ENCODE measurements at regions not wholly inside any gene's neighbourhood (a gene's known extent, or its start where the extent isn't known, plus 50 kb on each side); places are given as distances from the start of the nearest gene placed in this dataset.
"Not testable (repeated sequence)": the region's sequence is repeated elsewhere in the genome, so short reads cannot be mapped to it uniquely, and the experiment has no call there.

DNA sequence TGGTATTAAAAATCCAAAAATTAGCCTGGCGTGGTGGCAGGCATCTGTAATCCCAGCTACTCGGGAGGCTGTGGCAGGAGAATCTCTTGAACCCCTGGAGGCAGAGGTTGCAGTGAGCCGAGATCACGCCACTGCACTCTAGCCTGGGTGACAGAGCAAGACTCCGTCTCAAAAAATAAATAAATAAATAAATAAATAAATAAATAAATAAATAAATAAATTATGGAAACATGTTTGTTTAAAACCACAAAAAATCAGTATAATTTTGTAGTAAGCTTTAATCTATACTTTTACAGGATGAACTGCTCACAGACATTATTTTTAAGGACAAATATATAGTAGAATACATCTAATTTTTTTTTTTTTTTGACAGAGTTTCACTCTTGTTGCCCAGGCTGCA lies 521.3 kb upstream of the ATXN7L3B start:
- DNase-seq = not testable (repeated sequence)

DNA sequence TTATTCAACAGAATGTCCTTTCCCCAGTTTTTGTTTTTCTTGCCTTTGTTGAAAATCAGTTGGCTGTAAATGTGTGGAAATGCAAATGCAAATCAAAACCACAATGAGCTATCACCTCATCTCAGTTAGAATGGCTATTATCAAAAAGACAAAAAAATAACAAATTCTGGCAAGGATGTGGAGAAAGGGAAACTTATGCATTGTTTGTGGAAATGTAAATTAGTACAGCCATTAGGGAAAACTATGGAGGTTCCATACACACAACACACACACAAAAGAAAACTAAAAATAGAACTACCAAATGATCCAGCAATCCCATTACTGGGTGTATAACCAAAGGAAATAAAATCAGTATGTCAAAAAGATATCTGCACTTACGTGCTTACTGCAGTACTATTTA lies 518.8 kb upstream of the ATXN7L3B start:
- DNase-seq = no peak

- DNase-seq = peak; percentile 31
These were observed 515.7 kb upstream of the ATXN7L3B start for GRCh38 chr12:74021937-74022336.

DNA sequence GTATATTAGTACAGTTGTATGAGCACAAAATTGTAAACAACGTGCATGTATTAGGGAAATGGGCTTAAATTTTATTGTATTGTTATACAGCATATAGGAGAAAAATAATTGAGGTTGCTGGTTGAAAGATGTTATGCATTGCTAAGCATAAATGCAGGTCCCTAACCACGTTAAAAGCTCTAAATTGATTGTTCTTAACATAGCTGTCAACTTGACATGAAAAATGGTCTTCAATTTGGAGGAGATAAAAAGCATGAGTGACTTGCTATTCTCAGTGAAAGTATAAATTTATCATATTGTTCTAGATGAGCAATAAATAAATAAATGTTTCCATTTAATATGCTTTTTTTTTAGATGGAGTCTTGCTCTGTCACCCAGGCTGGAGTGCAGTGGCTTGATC lies 506.6 kb upstream of the ATXN7L3B start:
- DNase-seq = no peak

- no peak for DNase-seq
These were observed 504.1 kb upstream of the ATXN7L3B start for GRCh38 chr12:74033531-74033930.

DNA sequence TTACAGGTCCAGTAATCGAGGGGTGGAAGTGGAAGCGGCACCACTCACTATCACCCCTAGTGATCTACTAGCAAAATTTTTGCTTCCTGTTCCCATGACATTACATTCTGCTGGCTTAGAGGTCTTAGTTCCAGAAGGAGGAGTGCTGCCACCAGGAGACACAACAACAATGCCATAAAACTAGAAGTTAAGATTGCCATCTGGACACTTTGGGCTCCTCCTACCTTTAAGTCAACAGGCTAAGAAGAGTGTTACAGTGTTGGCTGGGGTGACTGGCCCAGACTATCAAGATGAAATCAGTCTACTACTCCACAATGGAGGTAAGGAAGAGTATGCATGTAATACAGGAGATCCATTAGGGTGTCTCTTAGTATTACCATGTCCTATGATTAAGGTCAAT lies 498.5 kb upstream of the ATXN7L3B start:
- DNase-seq = not testable (repeated sequence)

DNA sequence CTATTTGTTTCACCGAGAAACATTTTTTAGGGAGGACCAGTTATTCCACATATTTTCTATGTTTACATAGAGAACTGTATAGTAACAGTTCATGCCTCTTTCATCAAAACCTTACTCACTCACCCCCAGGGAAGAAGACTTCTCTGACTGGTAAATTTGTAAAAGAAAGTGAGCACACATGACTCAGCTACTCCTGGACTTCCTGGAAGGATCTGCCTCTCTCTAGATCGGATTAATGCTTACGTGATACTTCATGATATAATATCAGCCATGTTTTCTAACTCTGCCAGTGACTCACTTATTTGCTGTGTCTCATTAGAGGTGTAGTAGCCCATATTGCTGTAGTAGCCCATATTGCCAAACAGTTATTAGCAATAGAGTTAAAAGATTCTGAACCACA lies 494.3 kb upstream of the ATXN7L3B start:
- DNase-seq = no peak

DNA sequence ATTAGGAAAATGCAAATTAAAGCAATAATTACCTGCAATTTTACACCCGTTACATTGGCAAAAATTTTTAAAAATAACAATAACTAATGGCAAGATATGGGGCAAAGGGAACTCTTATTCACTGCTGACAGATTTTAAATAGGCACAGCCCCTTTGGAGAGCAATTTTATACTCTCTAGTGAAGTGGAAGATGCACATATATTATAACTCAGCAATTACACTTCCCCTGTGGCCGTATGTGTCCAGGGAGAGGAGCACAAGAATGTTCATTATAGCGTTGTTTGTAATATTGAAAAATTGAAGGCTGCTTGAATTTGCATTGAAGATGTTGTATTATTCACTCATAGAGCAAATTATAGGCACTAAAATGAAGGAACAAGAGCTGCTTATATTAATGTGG lies 488.3 kb upstream of the ATXN7L3B start:
- no peak for DNase-seq

DNA sequence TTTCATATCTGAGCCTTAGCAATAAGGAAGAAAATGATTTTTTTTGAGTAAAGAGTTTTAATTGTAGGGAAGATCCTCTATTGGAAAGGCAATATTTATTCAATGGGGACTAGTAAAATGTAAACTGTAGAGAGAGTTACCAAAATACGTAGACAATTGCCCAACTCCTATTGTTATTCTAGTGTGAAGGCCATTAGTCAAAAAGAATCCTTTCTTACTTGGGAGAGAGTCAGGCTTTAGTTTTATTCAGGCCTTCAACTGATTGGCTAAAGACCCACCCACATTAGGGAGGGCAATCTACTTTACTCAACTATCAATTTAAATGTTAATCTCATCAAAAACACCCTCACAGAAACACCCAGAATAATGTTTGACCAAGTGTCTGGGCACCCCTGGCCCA lies 485.8 kb upstream of the ATXN7L3B start:
- DNase-seq = no peak

DNA sequence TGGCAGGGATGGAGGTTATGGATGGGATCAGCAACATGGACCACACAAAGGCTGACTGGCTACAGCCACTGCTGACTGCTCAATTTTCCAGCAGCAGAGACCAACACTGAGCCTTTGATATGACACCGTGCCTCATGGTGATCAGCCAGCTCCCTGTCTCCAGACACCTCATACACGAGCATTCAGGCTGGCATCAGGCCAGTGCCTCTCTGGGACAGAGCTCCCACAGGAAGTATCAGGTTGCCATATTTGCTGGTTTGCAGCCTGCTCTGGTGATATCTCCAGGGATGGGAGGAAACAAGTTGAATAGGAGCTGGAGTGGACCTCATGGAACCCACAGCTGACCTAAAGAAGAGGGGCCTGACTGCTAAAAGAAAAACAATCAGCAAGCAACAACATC lies 471.2 kb upstream of the ATXN7L3B start:
- DNase-seq = no peak

DNA sequence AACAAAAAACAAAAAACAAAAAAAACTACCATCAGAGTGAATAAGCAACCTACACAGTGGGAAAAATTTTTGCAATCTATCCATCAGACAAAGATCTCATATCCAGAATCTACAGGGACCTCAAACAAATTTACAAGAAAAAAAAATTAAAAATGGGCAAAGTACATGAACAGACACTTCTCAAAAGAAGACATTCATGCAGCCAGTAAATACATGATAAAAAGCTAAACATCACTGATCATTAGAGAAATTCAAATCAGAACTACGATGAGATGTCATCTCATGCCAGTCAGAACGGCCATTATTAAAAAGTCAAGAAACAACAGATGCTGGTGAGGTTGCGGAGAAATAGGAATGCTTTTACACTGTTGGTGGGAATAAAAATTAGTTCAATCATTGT lies 466.5 kb upstream of the ATXN7L3B start:
- DNase-seq = no peak

DNA sequence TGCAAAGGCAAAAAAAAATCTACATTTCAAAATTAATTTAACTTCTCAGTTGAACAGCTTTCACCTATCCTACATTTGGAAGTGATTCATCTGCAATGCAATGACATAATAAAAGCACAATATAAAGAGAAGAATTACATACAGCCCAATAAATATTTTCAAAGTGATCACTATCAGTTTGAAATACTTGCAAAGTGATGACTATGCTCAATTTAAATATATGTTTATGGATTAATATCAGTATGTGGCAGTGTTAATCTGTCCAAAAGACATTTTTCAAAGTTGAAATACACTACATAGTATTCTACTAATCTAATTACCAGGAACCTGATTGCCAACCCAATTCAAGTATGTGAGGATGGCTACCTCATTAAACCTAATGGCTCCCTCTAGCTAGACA lies 460.7 kb upstream of the ATXN7L3B start:
- no peak for DNase-seq

DNA sequence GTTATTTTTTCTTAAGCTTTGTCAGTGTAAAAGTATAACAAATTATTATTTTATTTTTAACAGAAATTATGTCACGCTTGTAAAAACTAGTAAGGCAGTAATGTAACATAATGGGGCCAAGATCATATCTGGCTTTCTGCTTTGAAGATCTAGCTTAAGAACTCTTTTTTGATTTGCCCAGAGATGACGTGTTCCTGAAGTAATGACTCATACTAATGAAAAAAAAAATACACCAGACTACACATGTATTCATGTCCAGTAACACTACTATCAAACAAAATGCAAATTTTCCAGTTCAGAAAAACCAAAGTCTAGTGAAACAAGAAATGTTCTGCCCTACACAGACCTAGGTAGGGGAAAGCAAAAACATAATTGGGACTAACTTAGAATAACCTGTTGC lies 432.2 kb upstream of the ATXN7L3B start:
- no peak for DNase-seq

DNA sequence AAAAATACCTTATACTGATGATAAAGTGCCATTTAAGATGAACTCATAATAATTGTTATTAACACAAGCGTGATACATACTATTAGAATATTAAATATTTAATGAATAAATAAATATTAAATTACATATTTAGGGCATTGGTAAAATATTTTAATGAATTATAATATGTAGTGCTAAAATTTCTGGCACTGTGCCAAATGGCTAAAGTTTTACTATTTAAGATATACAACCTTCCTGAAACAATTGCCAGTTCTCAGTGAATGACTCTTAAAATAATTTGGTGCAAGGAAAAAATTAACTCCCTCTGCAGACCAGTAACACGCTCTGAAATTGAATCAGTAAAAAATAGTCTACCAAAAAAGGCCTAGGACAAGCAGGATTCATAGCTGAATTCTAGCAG lies 428.9 kb upstream of the ATXN7L3B start:
- DNase-seq = no peak

DNA sequence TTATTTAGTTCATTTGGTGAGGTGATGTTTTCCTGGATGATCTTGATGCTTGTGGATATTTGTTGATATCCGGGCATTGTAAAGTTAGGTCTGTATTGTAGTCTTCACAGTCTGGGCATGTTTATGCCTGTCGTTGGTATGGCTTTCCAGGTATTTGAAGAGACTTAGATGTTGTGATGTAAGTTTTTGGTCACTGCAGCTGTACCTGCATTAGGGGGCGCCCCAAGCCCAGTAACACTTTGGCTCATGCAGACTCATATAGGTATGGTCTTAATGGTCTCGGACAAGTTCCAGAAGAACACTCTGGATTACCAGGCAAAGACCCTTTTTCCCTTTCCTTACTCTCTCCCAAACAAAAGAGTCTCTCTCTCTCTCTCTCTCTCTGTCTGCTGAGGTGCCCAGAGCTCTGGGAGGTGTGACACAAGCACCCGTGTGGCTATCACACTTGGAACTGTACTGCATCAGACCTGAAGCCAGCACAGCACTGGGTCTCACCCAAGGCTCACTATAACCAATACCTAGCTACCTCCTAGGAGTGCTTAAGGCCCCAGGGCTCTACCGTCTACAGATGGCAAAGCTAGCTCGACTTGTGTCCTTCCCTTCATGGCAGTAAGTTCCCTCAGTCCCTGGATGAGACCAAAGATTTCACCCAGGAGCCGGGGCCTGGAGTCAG lies 425.8 kb upstream of the ATXN7L3B start:
- DNase-seq = peak; percentile 4

DNA sequence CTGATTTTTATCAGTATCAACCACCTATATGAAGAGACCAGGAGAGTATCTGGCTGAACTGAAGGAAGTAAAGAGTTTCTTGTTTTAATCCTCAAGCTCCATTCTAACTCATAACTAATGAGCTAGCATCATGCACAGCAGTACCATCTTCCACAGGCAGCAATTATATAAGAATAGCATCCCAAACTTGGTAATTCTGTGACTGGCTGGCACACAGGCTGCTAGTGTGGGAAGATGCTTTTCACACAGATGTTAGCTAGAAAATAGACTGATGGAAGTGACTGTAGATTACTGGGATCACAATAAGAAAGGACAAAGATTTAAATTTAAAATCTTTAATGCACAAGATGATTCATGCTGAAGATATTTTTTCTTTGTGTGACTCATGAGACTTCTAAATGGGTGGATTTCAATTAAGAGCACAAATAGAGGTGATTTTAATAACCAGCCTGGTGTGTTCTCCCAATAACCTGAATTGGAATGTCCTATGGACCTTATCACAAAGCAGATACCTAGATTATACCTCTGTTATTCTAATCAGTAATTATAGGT lies 417.7 kb upstream of the ATXN7L3B start:
- no peak for DNase-seq

DNA sequence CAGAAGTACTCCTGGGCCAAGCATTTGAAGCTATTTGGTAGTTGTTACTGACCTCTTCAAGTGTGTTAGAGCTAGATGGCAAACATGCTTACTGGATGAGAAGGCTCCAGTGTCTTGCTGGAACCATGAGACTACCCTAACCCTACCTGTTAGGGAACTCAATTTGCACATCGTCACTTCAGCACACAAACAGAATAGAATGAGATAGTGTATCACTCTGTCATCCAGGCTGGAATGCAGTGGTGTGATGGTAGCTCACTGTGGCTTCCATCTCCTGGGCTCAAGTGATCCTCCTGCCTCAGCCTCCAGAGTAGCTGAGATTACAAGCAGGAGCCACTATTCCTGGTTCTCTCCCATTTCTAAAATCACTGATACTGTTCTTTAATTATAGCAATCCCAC lies 417.0 kb upstream of the ATXN7L3B start:
- DNase-seq = no peak

- no peak for DNase-seq
These were observed 407.9 kb upstream of the ATXN7L3B start for GRCh38 chr12:74129702-74130101.

DNA sequence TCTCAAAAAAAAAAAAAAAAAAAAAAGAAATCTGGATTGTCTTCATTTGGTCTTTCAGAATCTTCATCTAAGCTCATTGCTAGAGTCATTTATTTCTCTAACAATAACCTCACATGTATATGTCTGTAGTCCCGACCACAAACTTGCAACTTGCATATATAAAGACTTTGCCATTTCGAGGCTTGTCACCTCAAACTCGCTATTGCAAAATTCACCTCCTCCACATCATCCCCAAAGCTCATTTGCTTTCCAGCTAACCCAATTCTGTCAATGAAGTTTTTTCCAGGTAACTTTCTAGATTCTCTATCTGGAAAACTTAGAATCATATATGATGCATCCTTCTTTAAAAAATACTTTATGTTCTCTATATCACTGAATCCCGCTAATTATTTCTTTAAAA lies 393.2 kb upstream of the ATXN7L3B start:
- DNase-seq = no peak

GRCh38 chr12:74145328-74145727 lies 392.3 kb upstream of the ATXN7L3B start:
- DNase-seq = no peak

- DNase-seq = no peak
These were observed 388.8 kb upstream of the ATXN7L3B start for GRCh38 chr12:74148849-74149248.

DNA sequence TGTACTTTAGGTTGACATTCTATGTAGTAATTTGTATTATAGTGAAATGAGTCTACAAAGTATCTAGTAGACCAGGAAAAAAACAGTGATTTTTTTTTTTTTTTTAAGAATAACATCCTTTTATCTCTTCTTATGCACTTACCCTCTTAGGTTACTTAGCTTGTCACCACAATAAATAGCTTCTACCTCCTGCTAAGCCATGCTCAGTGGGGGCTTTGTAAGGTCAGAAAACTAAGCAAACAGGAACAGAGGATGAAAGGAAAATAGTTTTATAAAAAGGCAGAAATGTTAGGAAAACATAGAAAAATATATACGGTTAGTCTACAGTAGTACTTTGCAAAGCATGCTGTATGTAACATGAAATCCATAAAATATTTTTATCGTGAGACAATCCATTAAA lies 385.3 kb upstream of the ATXN7L3B start:
- no peak for DNase-seq

DNA sequence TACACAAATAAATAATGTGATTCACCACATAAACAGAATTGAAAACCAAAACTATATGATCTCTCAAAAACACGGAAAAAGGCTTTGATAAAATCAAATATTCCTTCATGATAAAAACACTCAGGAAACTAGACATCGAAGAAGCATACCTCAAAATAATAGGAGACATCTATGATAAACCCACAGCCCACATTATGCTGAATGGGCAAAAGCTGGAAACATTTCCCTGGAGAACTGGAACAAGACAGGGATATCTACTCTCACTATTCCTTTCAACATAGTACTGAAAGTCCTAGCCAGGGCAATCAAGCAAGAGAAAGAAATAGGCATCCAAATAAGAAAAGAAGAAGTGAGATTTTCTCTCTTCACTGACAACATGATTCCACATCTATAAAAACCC lies 371.5 kb upstream of the ATXN7L3B start:
- DNase-seq = no peak

DNA sequence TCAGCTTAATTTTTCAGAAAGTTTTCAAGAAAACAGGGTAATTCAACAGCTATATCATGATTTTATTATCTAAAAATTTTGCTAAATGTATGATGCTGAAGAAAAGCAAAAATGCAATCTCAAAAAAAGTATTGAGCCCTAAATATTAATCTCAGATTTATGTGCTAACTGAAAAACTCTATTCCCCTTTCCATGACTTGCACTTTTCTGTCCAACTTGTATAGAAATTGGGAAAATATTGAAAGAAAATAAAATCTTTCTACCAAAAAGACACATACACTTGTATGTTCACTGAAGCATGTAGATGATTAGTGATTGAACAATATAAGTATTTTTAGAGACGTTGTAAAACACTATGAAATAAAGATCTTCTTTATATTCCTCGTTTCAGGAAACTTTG lies 368.0 kb upstream of the ATXN7L3B start:
- no peak for DNase-seq
